Large intestine (tissue), 3 donors: ENCODE measurements at regions not wholly inside any gene's neighbourhood (a gene's known extent, or its start where the extent isn't known, plus 50 kb on each side); places are given as distances from the start of the nearest gene placed in this dataset.

Experiments
- DNase-seq, 2 donors: peaks; one replicate each; pipeline versions ENCODE4 v3.0.0 to v3.0.0-alpha.2; 2013
- H3K27ac ChIP-seq: one replicate; pipeline ENCODE4 v1.5.1; 2013; ENCODE audit warnings: low read length
- H3K27me3 ChIP-seq: 2 replicates; pipeline ENCODE4 v1.6.1; 2013; ENCODE audit warnings: low read length; ENCODE audit not compliant: control insufficient read depth, insufficient read depth
- H3K36me3 ChIP-seq: 2 replicates; pipeline ENCODE4 v1.6.1; 2013; ENCODE audit warnings: low read length; ENCODE audit not compliant: control insufficient read depth, insufficient read depth
- H3K4me1 ChIP-seq: one replicate; pipeline ENCODE4 v1.6.1; 2013; ENCODE audit warnings: low read length; ENCODE audit not compliant: control insufficient read depth, insufficient read depth
- H3K4me3 ChIP-seq: one replicate; pipeline ENCODE4 v1.5.1; 2013; ENCODE audit warnings: low read length
- H3K9me3 ChIP-seq: one replicate; pipeline ENCODE4 v1.6.1; 2013; ENCODE audit warnings: mild to moderate bottlenecking, low read depth, low read length, moderate library complexity; ENCODE audit not compliant: control insufficient read depth
- WGBS: methylation state at CpG from one replicate; pipeline ENCODE4 v1.1.5; 2013; ENCODE audit warnings: low lambda C conversion rate; ENCODE audit not compliant: insufficient coverage; 5-methylcytosine and 5-hydroxymethylcytosine counted together

- Histone ChIP-seq H3K4me1 (no peaks in the 10 kb centered on the region), H3K27ac (no peak overlapping the region), H3K27me3 (no peaks in the 10 kb centered on the region), H3K4me3 (no peak overlapping the region), H3K36me3 (no peaks in the 10 kb centered on the region), H3K9me3 (no peaks in the 10 kb centered on the region)
- WGBS: 100% methylated on average over 1 of the region's 7 CpGs
- DNase-seq: no peak
Observed at GRCh38 chr1:86296305-86297205, 99.6 kb downstream of the ODF2L start.

GRCh38 chr1:86289746-86290145 is 106.4 kb downstream of the ODF2L start:
- H3K4me3 ChIP-seq: no peak overlapping the region
- H3K27ac ChIP-seq: no peak overlapping the region
- WGBS: 83% methylated on average over 1 of the region's 1 CpG

GRCh38 chr1:86289161-86289560 is 107.0 kb downstream of the ODF2L start:
- DNase-seq: no peak
- Histone ChIP-seq H3K27me3 (no peaks in the 10 kb centered on the region), H3K9me3 (no peaks in the 10 kb centered on the region), H3K4me1 (no peaks in the 10 kb centered on the region), H3K36me3 (no peaks in the 10 kb centered on the region), H3K27ac (no peak overlapping the region), H3K4me3 (no peak overlapping the region)

More at GRCh38 chr1:86289746-86290145, 106.4 kb downstream of the ODF2L start:
- Histone ChIP-seq H3K4me1 (no peaks in the 10 kb centered on the region), H3K9me3 (no peaks in the 10 kb centered on the region), H3K27me3 (no peaks in the 10 kb centered on the region), H3K36me3 (no peaks in the 10 kb centered on the region)
- no peak for DNase-seq

- DNase-seq: no peak
- Histone ChIP-seq H3K4me1 (no peaks in the 10 kb centered on the region), H3K36me3 (no peaks in the 10 kb centered on the region), H3K9me3 (no peaks in the 10 kb centered on the region), H3K27me3 (no peaks in the 10 kb centered on the region), H3K27ac (no peak overlapping the region), H3K4me3 (no peak overlapping the region)
- 88% methylated on average over 1 of the region's 6 CpGs for WGBS
Observed at GRCh38 chr1:86288586-86289147, 107.5 kb downstream of the ODF2L start.

- no peaks in the 10 kb centered on the region for H3K36me3 ChIP-seq
- H3K27me3 ChIP-seq: no peaks in the 10 kb centered on the region
- no peak for DNase-seq
- H3K9me3 ChIP-seq: no peaks in the 10 kb centered on the region
- no peak overlapping the region for H3K27ac ChIP-seq
- no CpG with 5 or more reads among the region's 4 CpGs for WGBS
- no peak overlapping the region for H3K4me3 ChIP-seq
- no peaks in the 10 kb centered on the region for H3K4me1 ChIP-seq
Observed at GRCh38 chr1:86285796-86286195, 110.3 kb downstream of the ODF2L start.

GRCh38 chr1:86282611-86283010 is 113.5 kb downstream of the ODF2L start:
- Histone ChIP-seq H3K27ac (no peak overlapping the region), H3K4me1 (no peaks in the 10 kb centered on the region), H3K27me3 (no peaks in the 10 kb centered on the region), H3K9me3 (no peaks in the 10 kb centered on the region), H3K4me3 (no peak overlapping the region), H3K36me3 (no peaks in the 10 kb centered on the region)
- no peak for DNase-seq

- no peak overlapping the region for H3K27ac ChIP-seq
Observed at GRCh38 chr1:86277936-86278335, 118.2 kb downstream of the ODF2L start.

GRCh38 chr1:86273066-86273465 is 116.5 kb upstream of the COL24A1 start:
- Histone ChIP-seq H3K36me3 (no peaks in the 10 kb centered on the region), H3K4me1 (no peaks in the 10 kb centered on the region), H3K9me3 (no peaks in the 10 kb centered on the region), H3K4me3 (no peak overlapping the region), H3K27ac (no peak overlapping the region), H3K27me3 (no peaks in the 10 kb centered on the region)
- no peak for DNase-seq

More at GRCh38 chr1:86277936-86278335, 118.2 kb downstream of the ODF2L start:
- Histone ChIP-seq H3K36me3 (no peaks in the 10 kb centered on the region), H3K4me1 (no peaks in the 10 kb centered on the region), H3K4me3 (no peak overlapping the region), H3K9me3 (no peaks in the 10 kb centered on the region), H3K27me3 (no peaks in the 10 kb centered on the region)
- WGBS: no CpG with 5 or more reads among the region's 4 CpGs
- no peak for DNase-seq

DNA sequence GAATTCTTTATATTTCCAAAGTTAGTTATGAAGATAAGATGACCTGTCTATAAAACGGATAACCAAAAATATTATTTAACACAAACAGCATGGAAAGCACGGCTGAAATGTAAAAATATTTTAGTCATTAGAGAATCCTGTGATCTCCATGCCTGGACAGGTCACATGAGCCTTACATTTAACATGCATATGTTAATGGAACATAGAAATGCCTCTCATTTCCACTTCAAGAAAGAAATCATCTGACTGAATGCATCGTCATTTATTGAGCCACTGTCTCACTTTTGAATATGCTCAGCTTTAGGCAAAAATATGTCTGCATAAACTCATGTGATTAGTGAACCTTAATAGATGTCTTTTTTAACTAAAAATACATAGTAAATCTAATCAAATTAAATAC is 115.5 kb upstream of the COL24A1 start:
- no peak overlapping the region for H3K27ac ChIP-seq
- H3K4me3 ChIP-seq: no peak overlapping the region
- 100% methylated on average over 2 of the region's 3 CpGs for WGBS
- H3K9me3 ChIP-seq: no peaks in the 10 kb centered on the region
- no peak for DNase-seq
- no peaks in the 10 kb centered on the region for H3K27me3 ChIP-seq
- H3K4me1 ChIP-seq: no peaks in the 10 kb centered on the region
- no peaks in the 10 kb centered on the region for H3K36me3 ChIP-seq

DNA sequence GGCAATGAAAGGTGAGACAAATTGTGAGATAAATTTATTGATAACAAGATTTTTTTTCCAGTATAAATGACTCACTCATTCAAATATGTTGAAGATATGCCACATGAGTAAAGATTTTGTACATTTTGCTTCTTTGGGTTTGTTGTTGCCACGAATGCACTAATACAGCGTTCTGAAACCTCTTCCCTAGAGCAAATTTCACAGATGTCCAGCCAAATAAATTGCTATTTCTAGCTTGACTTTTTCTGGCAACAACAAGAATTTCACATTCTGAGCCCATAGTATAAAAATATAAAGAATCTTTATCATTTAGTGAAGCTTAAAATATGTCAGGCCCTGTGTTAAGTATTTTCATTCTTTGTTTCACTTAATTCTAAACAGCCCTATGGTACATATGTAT is 114.5 kb upstream of the COL24A1 start:
- Histone ChIP-seq H3K27ac (no peak overlapping the region), H3K4me1 (no peaks in the 10 kb centered on the region), H3K4me3 (no peak overlapping the region), H3K27me3 (no peaks in the 10 kb centered on the region), H3K36me3 (no peaks in the 10 kb centered on the region), H3K9me3 (no peaks in the 10 kb centered on the region)
- no peak for DNase-seq
- WGBS: no CpG with 5 or more reads among the region's 2 CpGs

- Histone ChIP-seq H3K27ac (no peak overlapping the region), H3K9me3 (no peaks in the 10 kb centered on the region), H3K4me1 (no peaks in the 10 kb centered on the region), H3K4me3 (no peak overlapping the region), H3K27me3 (no peaks in the 10 kb centered on the region), H3K36me3 (no peaks in the 10 kb centered on the region)
- WGBS: 86% methylated on average over 3 of the region's 5 CpGs
- DNase-seq: no peak
Observed at GRCh38 chr1:86263101-86263500, 106.5 kb upstream of the COL24A1 start.
